HG03108 (cell line): ENCODE measurements at regions not wholly inside any gene's neighbourhood (a gene's known extent, or its start where the extent isn't known, plus 50 kb on each side); places are given as distances from the start of the nearest gene placed in this dataset.

ENCODE experiments used
- ATAC-seq: cut with Tn5 transposase; IDR thresholded peaks from one replicate; pipeline ENCODE4 v1.9.1; 2021; ENCODE audit warnings: moderate library complexity; ENCODE audit not compliant: unreplicated experiment

DNA sequence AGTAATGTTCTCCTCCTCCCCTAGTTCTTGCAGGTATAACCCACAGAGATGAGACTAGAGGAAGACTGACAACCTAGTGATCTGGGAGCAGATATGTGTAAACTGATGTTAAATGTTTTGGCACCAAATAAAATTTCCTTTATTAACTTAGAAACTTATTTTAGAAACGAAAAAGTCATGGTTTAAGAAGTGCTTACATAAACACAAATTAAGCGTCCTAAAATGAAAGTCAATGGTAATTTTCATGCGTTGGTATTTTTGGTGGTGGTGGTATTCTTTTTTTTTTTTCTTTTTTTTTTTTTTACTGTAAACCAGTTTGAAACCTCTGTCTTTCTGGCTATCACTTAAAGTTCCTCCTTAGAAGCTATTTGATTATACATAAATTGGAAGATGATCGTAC lies 1438.1 kb upstream of the TENM3 start:
- no peak for ATAC-seq

DNA sequence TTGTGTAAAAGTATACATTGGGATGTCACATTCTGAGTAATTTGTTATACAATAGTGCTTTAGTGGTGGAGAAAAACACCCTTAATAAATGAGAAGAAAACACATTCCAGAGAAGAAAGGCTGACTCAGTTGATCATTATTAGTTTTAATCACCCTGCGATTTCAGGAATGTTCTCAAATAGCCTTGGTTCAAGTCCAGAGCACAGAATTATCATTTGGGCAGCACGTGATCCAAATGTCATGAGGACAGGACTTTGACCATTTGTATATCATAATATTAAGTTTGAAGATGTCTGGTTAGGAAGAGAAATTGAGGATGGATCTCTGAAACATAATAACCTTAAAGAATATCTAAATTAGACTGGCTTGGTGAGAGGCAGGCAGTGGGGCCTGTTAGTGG lies 1434.3 kb upstream of the TENM3 start:
- ATAC-seq: no peak

DNA sequence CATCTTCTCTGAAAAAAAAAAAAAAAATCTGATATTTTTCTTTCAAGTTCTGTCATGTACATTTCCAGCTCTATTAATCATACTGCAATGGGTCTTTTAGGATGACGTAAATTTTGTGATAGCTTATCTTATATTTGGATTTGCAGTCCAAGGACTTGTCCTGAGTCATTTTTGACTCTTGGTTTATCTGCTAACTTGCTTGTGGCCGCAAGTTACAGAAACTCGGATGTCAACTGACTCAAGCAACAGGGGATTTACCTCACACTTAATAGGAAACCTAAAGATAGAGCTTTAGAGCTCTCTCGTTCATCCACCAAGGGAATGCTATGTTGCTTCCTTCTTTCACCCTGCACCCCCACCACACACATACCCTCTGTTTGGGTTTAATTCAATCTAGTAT lies 1433.8 kb upstream of the TENM3 start:
- ATAC-seq: no peak

GRCh38 chr4:180810581-180810980 lies 1432.6 kb upstream of the TENM3 start:
- no peak for ATAC-seq

GRCh38 chr4:180811556-180811955 lies 1431.6 kb upstream of the TENM3 start:
- ATAC-seq: no peak

DNA sequence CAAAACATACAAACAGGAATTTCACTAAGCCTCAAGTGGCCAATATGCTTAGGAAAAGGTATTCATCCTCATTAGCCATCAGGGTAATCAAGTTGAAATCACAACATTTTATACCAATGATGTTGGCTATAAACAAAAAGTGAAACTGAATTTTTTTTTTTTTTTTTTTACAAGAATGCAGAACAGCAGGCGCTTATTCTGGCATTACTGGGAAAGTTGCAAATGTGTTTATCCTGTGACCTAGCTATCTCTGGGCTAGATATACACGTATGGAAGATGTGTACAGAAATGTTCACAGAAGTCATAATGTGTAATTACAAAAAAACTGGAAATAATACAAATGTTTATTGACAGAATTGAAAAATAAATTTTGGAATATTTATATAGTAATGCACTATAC lies 1430.4 kb upstream of the TENM3 start:
- no peak for ATAC-seq

DNA sequence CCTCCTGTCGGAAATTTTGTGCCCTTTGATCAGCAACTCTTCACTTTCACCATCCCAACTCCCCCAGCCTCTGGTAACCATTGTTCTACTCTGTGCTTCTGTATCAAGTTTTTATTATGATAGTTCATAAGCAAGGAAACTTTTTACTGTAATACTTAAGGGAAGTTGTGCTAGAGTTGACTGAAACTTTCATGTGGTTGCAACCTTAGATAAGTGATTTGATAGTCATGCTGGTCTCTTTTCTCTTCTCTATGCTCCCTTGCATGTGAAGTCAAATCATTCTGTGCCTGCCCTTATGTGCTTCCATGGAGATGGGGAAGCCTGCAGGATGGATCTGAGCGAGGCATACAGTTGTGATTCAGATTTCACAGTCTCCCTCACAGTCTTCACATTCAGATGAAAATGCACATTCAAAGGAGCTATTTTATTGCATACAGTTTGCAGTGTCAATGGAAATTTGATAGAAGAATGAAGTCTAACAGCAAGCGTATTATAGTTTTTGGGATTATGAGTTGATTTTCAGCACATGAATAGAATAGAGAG lies 1428.3 kb upstream of the TENM3 start:
- no peak for ATAC-seq

GRCh38 chr4:180817529-180817928 lies 1425.7 kb upstream of the TENM3 start:
- ATAC-seq: no peak

GRCh38 chr4:180823108-180823507 lies 1420.1 kb upstream of the TENM3 start:
- ATAC-seq: no peak

GRCh38 chr4:180827232-180828009 lies 1415.8 kb upstream of the TENM3 start:
- no peak for ATAC-seq

DNA sequence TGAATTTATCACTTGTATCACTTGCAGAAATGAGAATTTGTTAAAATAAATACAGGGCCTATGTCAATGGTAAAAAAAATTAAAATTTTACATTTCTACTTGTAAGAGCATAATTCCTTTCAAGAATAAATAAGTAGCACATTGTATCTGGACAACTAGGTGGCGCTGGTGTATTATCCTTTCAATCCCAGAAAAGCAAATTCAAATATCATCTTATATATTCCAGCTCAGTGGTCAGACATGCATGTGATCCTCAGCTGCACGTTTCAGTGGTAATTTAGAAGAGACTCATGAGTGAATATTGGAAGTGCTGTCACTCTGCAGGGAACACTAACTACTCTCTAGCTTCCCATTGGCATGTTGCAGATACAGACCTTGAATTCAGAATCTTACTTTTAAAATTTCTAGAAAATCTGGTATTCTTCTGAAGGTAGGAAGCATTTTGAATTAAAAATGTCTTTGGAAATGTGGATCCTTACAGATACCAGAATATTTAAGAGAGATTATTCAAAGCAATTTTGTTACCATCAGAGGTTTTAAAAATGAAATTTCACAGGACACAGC lies 1414.7 kb upstream of the TENM3 start:
- no peak for ATAC-seq

GRCh38 chr4:180832073-180832472 lies 1411.1 kb upstream of the TENM3 start:
- no peak for ATAC-seq

GRCh38 chr4:180840142-180840541 lies 1403.1 kb upstream of the TENM3 start:
- no peak for ATAC-seq

DNA sequence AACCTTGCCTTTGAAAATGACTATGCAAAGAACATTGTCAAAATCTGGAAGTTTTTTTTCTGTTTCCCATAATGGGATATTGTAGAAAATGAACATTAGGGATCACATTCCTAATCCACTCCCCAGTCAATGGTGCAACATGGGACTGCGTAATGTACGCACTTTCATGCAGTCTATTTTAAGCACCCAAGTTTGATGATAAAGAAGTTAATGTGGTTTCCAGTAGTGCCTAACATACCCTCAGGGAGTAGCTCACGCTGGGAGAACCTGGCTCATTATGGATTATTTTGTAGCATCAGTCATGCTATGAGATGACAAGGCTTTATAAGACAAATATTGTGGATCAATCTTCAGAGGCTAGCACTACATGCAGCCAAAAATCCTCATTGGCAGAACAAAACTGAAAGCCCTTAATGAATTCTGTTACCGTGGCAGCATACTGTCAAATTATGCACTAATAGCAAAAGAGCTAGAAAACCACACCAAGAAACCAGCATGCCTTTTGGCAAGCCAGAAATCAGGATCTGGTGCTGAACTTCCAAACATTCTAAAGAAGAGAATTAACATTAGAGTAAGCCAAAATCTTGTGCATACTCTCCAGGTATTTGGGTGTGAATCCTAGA lies 1392.8 kb upstream of the TENM3 start:
- no peak for ATAC-seq

- no peak for ATAC-seq
Observed at GRCh38 chr4:180852738-180853137, 1390.5 kb upstream of the TENM3 start.

DNA sequence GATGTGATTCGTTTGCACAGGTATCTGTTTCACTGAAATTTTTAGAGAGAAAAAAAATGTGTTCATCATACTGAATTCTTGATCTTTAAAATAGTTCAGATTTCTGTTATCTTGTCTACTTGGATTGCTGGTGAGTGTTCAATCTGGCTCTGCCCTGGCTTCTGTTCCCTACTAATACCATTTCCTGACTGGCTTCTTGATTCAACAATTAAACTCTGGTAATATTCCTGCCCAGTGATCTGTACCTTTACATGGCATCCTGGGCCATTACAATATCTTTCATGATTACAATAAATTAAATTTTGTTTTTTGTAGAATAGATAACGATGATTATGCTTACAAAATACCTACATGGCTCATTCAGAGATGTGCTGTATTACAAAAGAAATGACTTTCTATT lies 1388.0 kb upstream of the TENM3 start:
- no peak for ATAC-seq

- no peak for ATAC-seq
Observed at GRCh38 chr4:180860089-180860720, 1383.0 kb upstream of the TENM3 start.

GRCh38 chr4:180861651-180862050 lies 1381.6 kb upstream of the TENM3 start:
- no peak for ATAC-seq

GRCh38 chr4:180866933-180867643 lies 1376.1 kb upstream of the TENM3 start:
- ATAC-seq: no peak

GRCh38 chr4:180870623-180871022 lies 1372.6 kb upstream of the TENM3 start:
- no peak for ATAC-seq

- no peak for ATAC-seq
Observed at GRCh38 chr4:180898305-180898704, 1344.9 kb upstream of the TENM3 start.
